Osteoblast (primary cell): ENCODE measurements at regions not wholly inside any gene's neighbourhood (a gene's known extent, or its start where the extent isn't known, plus 50 kb on each side); places are given as distances from the start of the nearest gene placed in this dataset.

Experiments used
- DNase-seq: peaks from one replicate; pipeline ENCODE4 v3.0.0; 2011; ENCODE audit warnings: low spot score, mixed read lengths; ENCODE audit not compliant: insufficient read length; ENCODE audit errors: missing footprints
- H2AFZ ChIP-seq: 2 replicates; pipeline ENCODE4 v1.6.0; 2011; ENCODE audit warnings: mild to moderate bottlenecking, low read length
- H3K27ac ChIP-seq: 2 replicates; pipeline ENCODE4 v1.5.1; 2011; ENCODE audit warnings: mild to moderate bottlenecking, low read depth, low read length, moderate library complexity
- H3K27me3 ChIP-seq: 2 replicates; pipeline ENCODE4 v1.6.0; 2012; ENCODE audit warnings: mild to moderate bottlenecking, control low read depth, inconsistent platforms, low read length, moderate library complexity; ENCODE audit not compliant: insufficient read depth
- H3K36me3 ChIP-seq: 2 replicates; pipeline ENCODE4 v1.5.1; 2011; ENCODE audit warnings: mild to moderate bottlenecking, low read length, control low read depth, moderate library complexity; ENCODE audit not compliant: insufficient read depth
- H3K4me1 ChIP-seq: 2 replicates; pipeline ENCODE4 v1.5.1; 2011; ENCODE audit warnings: mild to moderate bottlenecking, low read length, control low read depth, moderate library complexity; ENCODE audit not compliant: insufficient read depth
- H3K4me2 ChIP-seq: 2 replicates; pipeline ENCODE4 v1.6.0; 2011; ENCODE audit warnings: mild to moderate bottlenecking, low read length; ENCODE audit not compliant: insufficient read depth
- H3K4me3 ChIP-seq: fragments of 200-600 bp; sonication (generic); 3 replicates; pipeline ENCODE4 v1.5.1; 2012; ENCODE audit warnings: mild to moderate bottlenecking, low read length, inconsistent platforms; ENCODE audit not compliant: insufficient read depth
- H3K79me2 ChIP-seq: 2 replicates; pipeline ENCODE4 v1.6.0; 2012; ENCODE audit warnings: mild to moderate bottlenecking, low read length, control low read depth, inconsistent platforms; ENCODE audit not compliant: insufficient read depth
- H3K9me3 ChIP-seq: 2 replicates; pipeline ENCODE4 v1.5.1; 2011; ENCODE audit warnings: low read depth, low read length, control low read depth
- H4K20me1 ChIP-seq: 2 replicates; pipeline ENCODE4 v1.6.0; 2012; ENCODE audit warnings: mild to moderate bottlenecking, low read length, control low read depth; ENCODE audit not compliant: insufficient read depth
- CTCF ChIP-seq: IDR thresholded peaks from 2 replicates; pipeline ENCODE4 v1.5.1; 2011; ENCODE audit warnings: mild to moderate bottlenecking, low read depth, low read length, moderate library complexity; ENCODE audit errors: extremely low read depth

GRCh38 chr17:71251276-71251675, 869.5 kb upstream of the SOX9 start:
- no peak for DNase-seq
- Histone ChIP-seq H3K4me2 (peak overlapping the region; percentile 74), H3K9me3 (no peaks in the 10 kb centered on the region), H3K4me3 (peak overlapping the region; percentile 33), H2AFZ (no peak overlapping the region), H3K27me3 (no peaks in the 10 kb centered on the region), H3K4me1 (peaks cover 17% of the 10 kb centered on the region), H3K79me2 (no peaks in the 10 kb centered on the region), H3K36me3 (no peaks in the 10 kb centered on the region), H3K27ac (peak overlapping the region; percentile 42), H4K20me1 (no peaks in the 10 kb centered on the region)
- TF ChIP-seq CTCF, result no peak

- H3K4me3 ChIP-seq, result peak overlapping the region; percentile 33
- no peaks in the 10 kb centered on the region for H3K9me3 ChIP-seq
- H3K4me2 ChIP-seq, result peak overlapping the region; percentile 74
- no peak overlapping the region for H2AFZ ChIP-seq
- peak; percentile 58 for DNase-seq
- no peaks in the 10 kb centered on the region for H3K36me3 ChIP-seq
- no peaks in the 10 kb centered on the region for H4K20me1 ChIP-seq
- H3K27me3 ChIP-seq, result no peaks in the 10 kb centered on the region
- TF ChIP-seq CTCF, result no peak
- peaks cover 17% of the 10 kb centered on the region for H3K4me1 ChIP-seq
- no peaks in the 10 kb centered on the region for H3K79me2 ChIP-seq
- H3K27ac ChIP-seq, result peak overlapping the region; percentile 42
Measured at GRCh38 chr17:71251951-71252350, 868.9 kb upstream of the SOX9 start.

GRCh38 chr17:71252436-71252835, 868.4 kb upstream of the SOX9 start:
- Histone ChIP-seq H3K27me3 (no peaks in the 10 kb centered on the region), H3K27ac (no peak overlapping the region), H2AFZ (no peak overlapping the region), H4K20me1 (no peaks in the 10 kb centered on the region), H3K36me3 (no peaks in the 10 kb centered on the region), H3K9me3 (no peaks in the 10 kb centered on the region), H3K4me2 (peak overlapping the region; percentile 74), H3K4me3 (no peak overlapping the region), H3K4me1 (peaks cover 17% of the 10 kb centered on the region), H3K79me2 (no peaks in the 10 kb centered on the region)
- DNase-seq, result no peak
- TF ChIP-seq CTCF, result no peak

GRCh38 chr17:71257096-71257495, 863.7 kb upstream of the SOX9 start:
- H4K20me1 ChIP-seq, result no peaks in the 10 kb centered on the region
- H3K4me3 ChIP-seq, result no peak overlapping the region
- TF ChIP-seq CTCF, result no peak
- no peaks in the 10 kb centered on the region for H3K79me2 ChIP-seq
- H3K9me3 ChIP-seq, result no peaks in the 10 kb centered on the region
- no peak overlapping the region for H3K27ac ChIP-seq
- no peak overlapping the region for H2AFZ ChIP-seq
- no peak for DNase-seq
- H3K36me3 ChIP-seq, result no peaks in the 10 kb centered on the region
- H3K4me2 ChIP-seq, result no peak overlapping the region
- H3K27me3 ChIP-seq, result no peaks in the 10 kb centered on the region
- H3K4me1 ChIP-seq, result peaks cover 7% of the 10 kb centered on the region
